HG03025 (cell line): ENCODE measurements at regions not wholly inside any gene's neighbourhood (a gene's known extent, or its start where the extent isn't known, plus 50 kb on each side); places are given as distances from the start of the nearest gene placed in this dataset.
"Not testable (repeated sequence)": the region's sequence is repeated elsewhere in the genome, so short reads cannot be mapped to it uniquely, and the experiment has no call there.

Source experiments
- ATAC-seq: cut with Tn5 transposase; IDR thresholded peaks from one replicate; pipeline ENCODE4 v1.9.1; 2021; ENCODE audit warnings: mild to moderate bottlenecking, moderate library complexity; ENCODE audit not compliant: unreplicated experiment, low FRiP score

- ATAC-seq: no peak
Observed at GRCh38 chr3:194189243-194189791, 53.4 kb downstream of the HES1 start.

GRCh38 chr3:194191850-194192249 is 55.9 kb downstream of the HES1 start:
- not testable (repeated sequence) for ATAC-seq

- ATAC-seq: no peak
Observed at GRCh38 chr3:194194051-194194756, 58.3 kb downstream of the HES1 start.

DNA sequence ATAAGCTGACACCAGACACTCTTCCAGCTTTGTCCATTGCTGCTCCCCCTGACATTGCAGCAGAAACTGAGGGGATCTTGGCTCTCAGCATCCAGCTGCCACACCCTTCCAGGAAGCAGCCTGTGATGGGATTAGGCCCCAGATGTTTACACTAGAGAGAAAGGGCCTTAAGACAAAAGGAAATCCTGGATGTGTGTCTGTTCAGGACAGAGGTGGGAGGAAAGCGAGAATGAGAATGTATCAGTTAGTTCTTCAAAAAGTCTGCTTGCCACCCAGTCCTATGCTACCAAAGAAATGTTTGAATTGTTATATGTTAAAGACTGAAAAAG is 58.8 kb downstream of the HES1 start:
- no peak for ATAC-seq

DNA sequence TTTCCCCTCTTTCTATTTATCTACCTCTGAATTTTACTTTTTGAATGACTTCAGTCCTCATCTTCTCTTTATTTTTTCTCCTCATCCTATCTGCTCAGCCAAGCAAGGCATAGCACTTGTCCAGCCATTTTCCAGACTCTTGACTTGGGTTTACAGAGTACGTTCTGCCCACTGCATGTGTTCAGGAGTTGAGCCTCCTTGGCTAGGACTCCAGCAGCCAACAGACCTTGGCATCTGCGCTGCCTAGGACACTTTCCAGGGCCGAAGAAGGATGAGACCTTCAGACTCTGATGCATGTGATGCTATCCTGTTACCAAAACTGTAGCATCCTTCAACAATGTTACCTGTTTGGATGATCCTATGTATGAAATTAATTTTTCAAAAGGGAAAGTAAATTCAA is 59.7 kb downstream of the HES1 start:
- no peak for ATAC-seq

- no peak for ATAC-seq
Observed at GRCh38 chr3:194196876-194197275, 60.9 kb downstream of the HES1 start.

- no peak for ATAC-seq
Observed at GRCh38 chr3:194197396-194197960, 61.5 kb downstream of the HES1 start.

DNA sequence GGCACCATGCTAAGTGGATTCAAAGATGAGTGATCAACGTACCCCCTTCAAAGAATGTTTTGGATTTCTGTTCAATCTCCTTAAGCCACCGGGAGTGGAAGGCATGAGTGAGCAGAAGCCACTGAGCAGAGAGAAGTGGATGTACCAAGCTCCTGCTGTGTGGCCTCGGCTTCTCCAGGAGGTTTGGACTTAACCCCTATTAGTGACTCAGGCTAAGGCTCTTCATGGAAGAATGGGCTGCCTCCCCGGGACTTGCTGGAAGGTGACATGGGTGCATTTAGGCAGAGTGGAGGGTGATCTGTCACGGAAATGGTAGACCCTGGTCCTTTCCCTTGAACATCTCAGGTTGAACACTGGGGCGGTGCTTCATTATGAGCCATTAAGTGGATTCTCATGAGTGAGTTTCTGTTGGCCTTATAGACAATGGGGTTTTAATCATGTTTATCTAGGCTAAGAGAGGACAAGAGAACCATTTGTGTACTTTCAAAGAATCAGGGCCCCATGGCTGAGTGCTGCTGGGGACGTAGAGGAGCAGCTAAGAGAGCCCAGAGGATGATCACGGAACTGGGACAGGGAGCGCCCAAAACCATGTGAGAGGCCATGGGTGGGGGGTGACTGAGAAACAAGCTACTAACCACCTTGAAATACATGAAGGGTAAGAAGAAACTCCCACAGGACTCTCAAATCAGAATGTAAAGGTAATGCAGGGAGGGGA is 62.2 kb downstream of the HES1 start:
- ATAC-seq: no peak

- ATAC-seq: no peak
Observed at GRCh38 chr3:194198938-194199337, 63.0 kb downstream of the HES1 start.

DNA sequence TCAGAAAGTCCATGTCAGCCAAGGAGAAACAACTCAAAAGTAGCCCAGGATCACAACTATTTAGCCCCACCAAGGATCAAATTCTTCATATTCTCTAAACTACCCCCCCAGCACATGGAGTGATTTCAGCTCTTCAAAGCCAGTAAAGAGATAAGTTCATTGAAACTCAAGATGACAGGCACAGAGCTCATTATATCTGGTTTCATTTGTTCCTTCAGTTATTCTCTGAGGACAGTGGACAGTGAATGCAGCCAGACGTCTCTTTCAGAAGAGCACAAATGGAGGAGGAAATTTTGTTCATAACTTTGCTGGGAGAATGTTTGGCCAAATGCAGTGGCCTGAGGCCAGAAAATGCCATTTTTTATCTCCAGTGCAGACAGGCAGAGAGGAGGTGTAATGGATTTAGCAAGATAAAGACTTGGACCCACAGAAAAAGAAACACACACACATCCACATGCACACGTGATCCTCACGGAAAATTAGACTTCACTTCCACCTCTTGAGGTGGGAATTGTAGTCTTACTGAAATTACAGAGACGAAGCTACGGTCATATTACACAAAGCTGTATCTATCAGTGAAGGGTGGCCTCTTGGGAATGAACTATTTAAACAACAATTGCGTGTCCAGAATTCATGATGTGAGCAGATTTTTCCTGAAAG is 64.6 kb downstream of the HES1 start:
- no peak for ATAC-seq

DNA sequence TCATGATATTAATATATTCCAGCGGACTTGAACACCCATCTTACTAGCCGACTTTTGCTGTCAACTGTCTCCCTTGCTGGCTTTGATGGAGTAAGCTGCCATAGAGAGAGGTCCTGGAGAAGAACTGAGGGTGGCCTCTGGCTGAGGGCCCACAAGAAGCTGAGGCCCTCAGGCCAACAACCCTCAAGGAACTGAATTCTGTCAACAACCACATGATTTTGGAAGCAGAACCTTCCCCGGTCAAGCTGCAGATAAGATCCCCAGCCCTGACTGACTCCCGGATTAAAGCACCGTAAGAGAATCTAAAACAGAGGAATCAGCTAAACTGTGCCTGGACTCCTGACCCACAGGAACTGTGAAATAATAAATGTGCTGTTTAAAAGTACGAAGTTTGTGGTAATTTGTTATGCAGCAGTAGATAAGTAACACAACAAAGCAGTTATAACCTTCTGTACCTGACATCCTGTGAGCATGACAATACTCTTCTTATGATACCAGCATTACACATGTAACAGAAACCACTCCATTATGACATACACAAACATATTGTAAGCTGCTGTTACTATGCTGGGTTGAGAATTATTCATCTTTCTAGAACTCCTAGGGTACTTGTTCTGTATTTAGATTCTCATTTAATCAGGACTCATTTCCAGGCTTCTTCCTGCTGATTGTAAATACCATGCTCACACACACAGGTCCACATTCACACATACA is 66.2 kb downstream of the HES1 start:
- ATAC-seq: no peak

GRCh38 chr3:194203482-194204041 is 67.6 kb downstream of the HES1 start:
- no peak for ATAC-seq

- ATAC-seq: no peak
Observed at GRCh38 chr3:194204042-194204987, 68.4 kb downstream of the HES1 start.

DNA sequence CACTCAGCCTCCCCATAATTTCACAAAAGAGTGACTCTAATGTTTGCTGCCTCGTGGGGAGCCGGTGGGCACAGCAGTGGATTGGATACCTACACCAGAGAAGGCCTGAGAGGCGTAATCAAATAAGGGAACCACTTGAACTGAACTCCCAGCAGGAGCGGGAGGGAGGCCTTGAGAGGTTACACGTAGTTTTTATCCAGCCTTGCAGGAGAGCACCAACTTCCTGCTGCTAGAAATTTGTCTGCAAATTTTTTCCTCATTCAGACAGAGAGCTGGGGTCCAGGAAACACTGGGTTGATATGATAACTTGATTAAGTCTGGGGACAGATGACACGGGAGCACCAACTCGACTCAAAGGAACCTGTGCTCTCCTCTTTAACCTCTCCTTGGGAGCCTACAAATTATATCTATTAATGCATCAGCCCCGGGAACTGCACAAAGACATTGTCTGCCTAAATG is 69.8 kb downstream of the HES1 start:
- no peak for ATAC-seq

DNA sequence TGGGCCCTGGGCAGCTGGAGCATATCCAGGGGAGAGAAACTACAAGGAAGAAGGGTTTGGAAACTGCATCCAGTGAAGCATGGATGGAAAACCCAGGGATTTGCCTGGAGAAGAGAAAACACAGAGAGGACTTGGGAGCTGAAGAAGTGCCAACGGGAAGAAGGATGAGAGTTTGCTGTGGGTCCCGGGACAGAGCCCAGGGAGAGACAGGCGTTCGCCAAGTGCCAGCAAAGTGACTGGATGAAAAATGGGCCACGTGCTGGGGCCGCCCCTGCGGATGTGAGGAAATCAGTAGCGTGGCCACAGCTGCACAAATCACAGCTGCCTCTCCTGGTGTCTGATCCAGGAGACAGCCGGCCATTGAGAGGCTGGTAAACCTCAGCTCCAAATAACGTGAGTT is 70.4 kb downstream of the HES1 start:
- ATAC-seq: no peak

- no peak for ATAC-seq
Observed at GRCh38 chr3:194208709-194209108, 72.8 kb downstream of the HES1 start.

- no peak for ATAC-seq
Observed at GRCh38 chr3:194212161-194212844, 76.4 kb downstream of the HES1 start.

DNA sequence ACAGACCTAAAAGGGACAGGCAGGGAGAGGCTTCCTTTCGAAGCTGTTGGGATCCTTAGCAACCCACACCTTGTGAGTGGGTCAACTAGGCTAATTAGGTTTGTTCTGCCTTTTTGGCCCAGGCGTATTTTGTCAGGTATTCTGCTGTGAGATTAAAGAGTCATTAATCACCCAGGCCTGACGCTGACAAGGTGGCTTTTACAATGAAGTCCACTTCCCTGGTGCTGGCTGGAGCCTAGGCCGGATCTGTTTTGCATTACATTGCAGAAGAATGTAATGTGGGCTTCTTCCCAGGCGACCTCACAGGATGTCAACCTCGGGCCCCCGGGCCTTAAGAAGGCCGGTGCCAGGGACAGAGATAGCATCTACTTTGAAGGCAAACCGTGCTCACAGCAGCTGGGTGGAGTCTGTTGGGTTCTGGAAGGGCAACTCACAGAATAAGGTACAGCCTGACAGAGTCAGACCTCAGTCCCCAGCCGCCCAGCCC is 76.9 kb downstream of the HES1 start:
- no peak for ATAC-seq
